Lower leg skin (tissue), 3 donors: ENCODE measurements at regions not wholly inside any gene's neighbourhood (a gene's known extent, or its start where the extent isn't known, plus 50 kb on each side); places are given as distances from the start of the nearest gene placed in this dataset.
"Not testable (repeated sequence)": the region's sequence is repeated elsewhere in the genome, so short reads cannot be mapped to it uniquely, and the experiment has no call there.

Experiments used
- POLR2A ChIP-seq, 2 donors: fragments of 450-650 bp; IDR thresholded peaks; one replicate each; pipeline ENCODE4 v1.6.1; 2016 to 2017; ENCODE audit warnings: antibody characterized with exemption in 2 of 2, mild to moderate bottlenecking in 1 of 2, moderate library complexity in 1 of 2
- TF ChIP-seq, protein P1 (sequence below), 3 donors: fragments of 450-650 bp; IDR thresholded peaks; one replicate each; pipeline ENCODE4 v1.5.1; 2016; ENCODE audit warnings: antibody characterized with exemption in 3 of 3, mild to moderate bottlenecking in 3 of 3, moderate library complexity in 2 of 3

- not testable (repeated sequence) for TF ChIP-seq POLR2A (IDR thresholded peaks at IDR 0.05)
- TF ChIP-seq, protein P1, sequence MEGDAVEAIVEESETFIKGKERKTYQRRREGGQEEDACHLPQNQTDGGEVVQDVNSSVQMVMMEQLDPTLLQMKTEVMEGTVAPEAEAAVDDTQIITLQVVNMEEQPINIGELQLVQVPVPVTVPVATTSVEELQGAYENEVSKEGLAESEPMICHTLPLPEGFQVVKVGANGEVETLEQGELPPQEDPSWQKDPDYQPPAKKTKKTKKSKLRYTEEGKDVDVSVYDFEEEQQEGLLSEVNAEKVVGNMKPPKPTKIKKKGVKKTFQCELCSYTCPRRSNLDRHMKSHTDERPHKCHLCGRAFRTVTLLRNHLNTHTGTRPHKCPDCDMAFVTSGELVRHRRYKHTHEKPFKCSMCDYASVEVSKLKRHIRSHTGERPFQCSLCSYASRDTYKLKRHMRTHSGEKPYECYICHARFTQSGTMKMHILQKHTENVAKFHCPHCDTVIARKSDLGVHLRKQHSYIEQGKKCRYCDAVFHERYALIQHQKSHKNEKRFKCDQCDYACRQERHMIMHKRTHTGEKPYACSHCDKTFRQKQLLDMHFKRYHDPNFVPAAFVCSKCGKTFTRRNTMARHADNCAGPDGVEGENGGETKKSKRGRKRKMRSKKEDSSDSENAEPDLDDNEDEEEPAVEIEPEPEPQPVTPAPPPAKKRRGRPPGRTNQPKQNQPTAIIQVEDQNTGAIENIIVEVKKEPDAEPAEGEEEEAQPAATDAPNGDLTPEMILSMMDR (IDR thresholded peaks at IDR 0.05): not testable (repeated sequence)
Observed at GRCh38 chr21:27856988-27857387, 890.1 kb upstream of the ADAMTS5 start.
